SK-N-SH (cell line): ENCODE measurements at regions not wholly inside any gene's neighbourhood (a gene's known extent, or its start where the extent isn't known, plus 50 kb on each side); places are given as distances from the start of the nearest gene placed in this dataset.

ENCODE experiments used
- CTCF ChIA-PET: fragments of 300-600, 350-600 bp; formaldehyde crosslinking; extraction: SDS; loops from one replicate; lab custom pipeline; 2021; lab: Yijun Ruan, JAX
- POLR2A ChIA-PET: fragments of 350-600 bp; sonication (Branson Sonifier 250); formaldehyde crosslinking; extraction: SDS; loops from one replicate; lab custom pipeline; 2020; ENCODE audit warnings: antibody characterized with exemption, inconsistent platforms; lab: Yijun Ruan, JAX
- DNase-seq: peaks from one replicate; pipeline ENCODE4 v3.0.0; 2012
- H2AFZ ChIP-seq: fragments of 200-600 bp; sonication (generic); 2 replicates; pipeline ENCODE4 v1.8.1; 2016; ENCODE audit warnings: antibody characterized with exemption, mild to moderate bottlenecking, low read depth
- H3F3A ChIP-seq: fragments of 200-600 bp; sonication (generic); replicated peaks from 2 replicates; pipeline ENCODE3; 2016; ENCODE audit warnings: antibody characterized with exemption, mild to moderate bottlenecking; ENCODE audit not compliant: insufficient read depth
- H3K27ac ChIP-seq, 2 experiments: fragments of 200-500 bp in 1 of 2; fragments of 200-600 bp in 1 of 2; sonication (Bioruptor generic) in 1 of 2; sonication (generic), shearing (Covaris generic) in 1 of 2; 2 replicates each; pipeline versions ENCODE4 v1.5.1 to v1.6.1; 2014 to 2016; ENCODE audit warnings: low read depth in 2 of 2, inconsistent platforms in 1 of 2, low read length in 1 of 2, mild to moderate bottlenecking in 1 of 2, mixed read lengths in 1 of 2
- H3K27me3 ChIP-seq: fragments of 200-600 bp; sonication (generic), shearing (Covaris generic); 2 replicates; pipeline ENCODE4 v1.6.1; 2016; ENCODE audit warnings: mixed run types; ENCODE audit not compliant: insufficient read depth
- H3K36me3 ChIP-seq, 2 experiments: fragments of 200-500 bp in 1 of 2; fragments of 200-600 bp in 1 of 2; sonication (Bioruptor generic) in 1 of 2; sonication (generic) in 1 of 2; replicated peaks in 1 of 2; 2 replicates each; pipeline versions ENCODE3 to v1.5.1; 2014 to 2016; ENCODE audit warnings: low read length in 1 of 2, mild to moderate bottlenecking in 1 of 2; ENCODE audit not compliant: insufficient read depth in 2 of 2, control insufficient read depth in 1 of 2
- H3K4me1 ChIP-seq, 2 experiments: fragments of 200-500 bp in 1 of 2; fragments of 200-600 bp in 1 of 2; sonication (Bioruptor generic) in 1 of 2; sonication (generic), shearing (Covaris generic) in 1 of 2; 2 replicates each; pipeline versions ENCODE4 v1.5.1 to v1.6.1; 2014 to 2016; ENCODE audit warnings: low read depth in 1 of 2, low read length in 1 of 2, mixed run types in 1 of 2; ENCODE audit not compliant: insufficient read depth in 2 of 2, control insufficient read depth in 1 of 2
- H3K4me2 ChIP-seq: fragments of 200-600 bp; sonication (generic), shearing (Covaris generic); 2 replicates; pipeline ENCODE4 v1.6.1; 2017; ENCODE audit warnings: mixed run types
- H3K4me3 ChIP-seq, 2 experiments: fragments of 200-500 bp in 1 of 2; fragments of 200-600 bp in 1 of 2; sonication (Bioruptor generic) in 1 of 2; sonication (generic), shearing (Covaris generic) in 1 of 2; 2 replicates each; pipeline versions ENCODE4 v1.5.1 to v1.8.1; 2014 to 2016; ENCODE audit warnings: low read depth in 2 of 2, inconsistent platforms in 1 of 2, low read length in 1 of 2, mild to moderate bottlenecking in 1 of 2, mixed read lengths in 1 of 2, moderate library complexity in 1 of 2
- H3K79me2 ChIP-seq: fragments of 200-600 bp; sonication (generic); 2 replicates; pipeline ENCODE4 v1.8.1; 2017; ENCODE audit warnings: mild to moderate bottlenecking; ENCODE audit not compliant: insufficient read depth
- H3K9ac ChIP-seq: fragments of 200-600 bp; sonication (generic); 2 replicates; pipeline ENCODE4 v1.6.1; 2017; ENCODE audit warnings: mixed run types
- H3K9me2 ChIP-seq: fragments of 200-600 bp; sonication (generic); 2 replicates; pipeline ENCODE4 v1.6.1; 2017; ENCODE audit warnings: mixed run types
- H3K9me3 ChIP-seq: fragments of 200-600 bp; sonication (generic); 2 replicates; pipeline ENCODE4 v1.6.1; 2017; ENCODE audit warnings: mixed run types, mild to moderate bottlenecking, moderate library complexity
- H4K20me1 ChIP-seq: fragments of 200-600 bp; sonication (generic); 2 replicates; pipeline ENCODE4 v1.6.1; 2017; ENCODE audit warnings: mild to moderate bottlenecking, mixed run types; ENCODE audit not compliant: insufficient read depth
- CHD2 ChIP-seq: fragments of 150-350 bp; IDR thresholded peaks from 2 replicates; pipeline ENCODE4 v1.6.1; 2018; ENCODE audit warnings: low read length; ENCODE audit not compliant: partially characterized antibody
- FOSL2 ChIP-seq: IDR thresholded peaks from 2 replicates; pipeline ENCODE4 v1.4.0; 2012; ENCODE audit warnings: low read depth, mild to moderate bottlenecking, moderate library complexity, borderline replicate concordance
- FOXJ3 ChIP-seq: sonication (generic); formaldehyde crosslinking; IDR thresholded peaks from 2 replicates; pipeline ENCODE4 v1.5.1; 2020; ENCODE audit warnings: mild to moderate bottlenecking, missing genetic modification reagents
- JUND ChIP-seq: IDR thresholded peaks from 2 replicates; pipeline ENCODE4 v1.4.0; 2012
- MEF2A ChIP-seq: IDR thresholded peaks from 2 replicates; pipeline ENCODE4 v1.4.0; 2012; ENCODE audit warnings: low read depth, borderline replicate concordance
- MXI1 ChIP-seq: IDR thresholded peaks from 2 replicates; pipeline ENCODE4 v1.6.1; 2012; ENCODE audit warnings: mild to moderate bottlenecking, low read depth, low read length, improper control_type of control experiment
- RFX5 ChIP-seq: IDR thresholded peaks from 2 replicates; pipeline ENCODE4 v1.6.1; 2012; ENCODE audit warnings: mild to moderate bottlenecking, improper control_type of control experiment, low read length
- RXRA ChIP-seq: IDR thresholded peaks from 2 replicates; pipeline ENCODE4 v1.4.0; 2012; ENCODE audit warnings: low read depth, mild to moderate bottlenecking, borderline replicate concordance
- SIN3A ChIP-seq: IDR thresholded peaks from 2 replicates; pipeline ENCODE4 v1.6.1; 2012; ENCODE audit warnings: low read depth, mild to moderate bottlenecking, low read length, moderate library complexity, borderline replicate concordance
- TCF12 ChIP-seq: IDR thresholded peaks from 2 replicates; pipeline ENCODE4 v1.4.0; 2012
- TEAD4 ChIP-seq: IDR thresholded peaks from 2 replicates; pipeline ENCODE4 v1.4.0; 2012; ENCODE audit warnings: mild to moderate bottlenecking, borderline replicate concordance; ENCODE audit not compliant: insufficient read depth
- YY1 ChIP-seq: IDR thresholded peaks from 2 replicates; pipeline ENCODE4 v1.4.0; 2012; ENCODE audit warnings: low read depth, mild to moderate bottlenecking
- WGBS: methylation state at CpG from one replicate; pipeline ENCODE4 v1.1.6; 2017; ENCODE audit warnings: low lambda C conversion rate; 5-methylcytosine and 5-hydroxymethylcytosine counted together
- TF ChIP-seq, protein P1 (sequence below): IDR thresholded peaks from 2 replicates; pipeline ENCODE4 v1.6.1; 2012; ENCODE audit warnings: mild to moderate bottlenecking, low read depth, low read length, moderate library complexity
- TF ChIP-seq, protein P2 (sequence below): IDR thresholded peaks from 2 replicates; pipeline ENCODE4 v1.4.0; 2012; ENCODE audit warnings: low read depth, borderline replicate concordance
- TF ChIP-seq, protein P3 (sequence below): IDR thresholded peaks from 2 replicates; pipeline ENCODE4 v1.4.0; 2012; ENCODE audit warnings: low read depth, borderline replicate concordance

DNA sequence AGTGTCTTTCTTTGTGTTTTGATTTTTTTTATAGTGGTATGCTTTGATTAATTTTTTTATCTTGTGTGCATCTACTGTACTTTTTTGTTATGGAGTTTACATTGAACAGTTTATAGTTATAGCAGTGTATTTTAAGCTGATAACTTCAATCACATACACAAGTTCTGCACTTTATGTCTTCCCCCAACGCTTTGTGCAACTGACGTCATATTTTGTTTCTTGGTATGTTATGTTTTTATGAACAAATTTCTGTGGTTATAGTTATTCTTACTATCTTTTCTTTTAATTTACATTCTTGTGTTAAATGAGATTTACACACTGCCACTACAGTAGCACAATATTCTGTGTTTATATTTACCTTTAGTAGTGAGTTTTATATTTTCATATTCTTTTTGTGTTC is 197.1 kb downstream of the SNAPC1 start:
- no peak for TF ChIP-seq SIN3A
- no peak for TF ChIP-seq TEAD4
- TF ChIP-seq TCF12 = no peak
- no peak for TF ChIP-seq RXRA
- TF ChIP-seq MXI1 = no peak
- no peak for TF ChIP-seq CHD2
- TF ChIP-seq, protein P1, sequence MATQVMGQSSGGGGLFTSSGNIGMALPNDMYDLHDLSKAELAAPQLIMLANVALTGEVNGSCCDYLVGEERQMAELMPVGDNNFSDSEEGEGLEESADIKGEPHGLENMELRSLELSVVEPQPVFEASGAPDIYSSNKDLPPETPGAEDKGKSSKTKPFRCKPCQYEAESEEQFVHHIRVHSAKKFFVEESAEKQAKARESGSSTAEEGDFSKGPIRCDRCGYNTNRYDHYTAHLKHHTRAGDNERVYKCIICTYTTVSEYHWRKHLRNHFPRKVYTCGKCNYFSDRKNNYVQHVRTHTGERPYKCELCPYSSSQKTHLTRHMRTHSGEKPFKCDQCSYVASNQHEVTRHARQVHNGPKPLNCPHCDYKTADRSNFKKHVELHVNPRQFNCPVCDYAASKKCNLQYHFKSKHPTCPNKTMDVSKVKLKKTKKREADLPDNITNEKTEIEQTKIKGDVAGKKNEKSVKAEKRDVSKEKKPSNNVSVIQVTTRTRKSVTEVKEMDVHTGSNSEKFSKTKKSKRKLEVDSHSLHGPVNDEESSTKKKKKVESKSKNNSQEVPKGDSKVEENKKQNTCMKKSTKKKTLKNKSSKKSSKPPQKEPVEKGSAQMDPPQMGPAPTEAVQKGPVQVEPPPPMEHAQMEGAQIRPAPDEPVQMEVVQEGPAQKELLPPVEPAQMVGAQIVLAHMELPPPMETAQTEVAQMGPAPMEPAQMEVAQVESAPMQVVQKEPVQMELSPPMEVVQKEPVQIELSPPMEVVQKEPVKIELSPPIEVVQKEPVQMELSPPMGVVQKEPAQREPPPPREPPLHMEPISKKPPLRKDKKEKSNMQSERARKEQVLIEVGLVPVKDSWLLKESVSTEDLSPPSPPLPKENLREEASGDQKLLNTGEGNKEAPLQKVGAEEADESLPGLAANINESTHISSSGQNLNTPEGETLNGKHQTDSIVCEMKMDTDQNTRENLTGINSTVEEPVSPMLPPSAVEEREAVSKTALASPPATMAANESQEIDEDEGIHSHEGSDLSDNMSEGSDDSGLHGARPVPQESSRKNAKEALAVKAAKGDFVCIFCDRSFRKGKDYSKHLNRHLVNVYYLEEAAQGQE = no peak
- TF ChIP-seq, protein P2, sequence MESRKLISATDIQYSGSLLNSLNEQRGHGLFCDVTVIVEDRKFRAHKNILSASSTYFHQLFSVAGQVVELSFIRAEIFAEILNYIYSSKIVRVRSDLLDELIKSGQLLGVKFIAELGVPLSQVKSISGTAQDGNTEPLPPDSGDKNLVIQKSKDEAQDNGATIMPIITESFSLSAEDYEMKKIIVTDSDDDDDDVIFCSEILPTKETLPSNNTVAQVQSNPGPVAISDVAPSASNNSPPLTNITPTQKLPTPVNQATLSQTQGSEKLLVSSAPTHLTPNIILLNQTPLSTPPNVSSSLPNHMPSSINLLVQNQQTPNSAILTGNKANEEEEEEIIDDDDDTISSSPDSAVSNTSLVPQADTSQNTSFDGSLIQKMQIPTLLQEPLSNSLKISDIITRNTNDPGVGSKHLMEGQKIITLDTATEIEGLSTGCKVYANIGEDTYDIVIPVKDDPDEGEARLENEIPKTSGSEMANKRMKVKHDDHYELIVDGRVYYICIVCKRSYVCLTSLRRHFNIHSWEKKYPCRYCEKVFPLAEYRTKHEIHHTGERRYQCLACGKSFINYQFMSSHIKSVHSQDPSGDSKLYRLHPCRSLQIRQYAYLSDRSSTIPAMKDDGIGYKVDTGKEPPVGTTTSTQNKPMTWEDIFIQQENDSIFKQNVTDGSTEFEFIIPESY = no peak
- TF ChIP-seq, protein P3, sequence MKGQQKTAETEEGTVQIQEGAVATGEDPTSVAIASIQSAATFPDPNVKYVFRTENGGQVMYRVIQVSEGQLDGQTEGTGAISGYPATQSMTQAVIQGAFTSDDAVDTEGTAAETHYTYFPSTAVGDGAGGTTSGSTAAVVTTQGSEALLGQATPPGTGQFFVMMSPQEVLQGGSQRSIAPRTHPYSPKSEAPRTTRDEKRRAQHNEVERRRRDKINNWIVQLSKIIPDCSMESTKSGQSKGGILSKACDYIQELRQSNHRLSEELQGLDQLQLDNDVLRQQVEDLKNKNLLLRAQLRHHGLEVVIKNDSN = no peak
- TF ChIP-seq JUND = no peak
- TF ChIP-seq MEF2A = no peak
- TF ChIP-seq RFX5 = no peak
- no peak for TF ChIP-seq FOSL2
- no peak for TF ChIP-seq FOXJ3
- TF ChIP-seq YY1 = no peak
- TF ChIP-seq, all 33 proteins: peak for 0
- H3K4me1 ChIP-seq = no peaks in the 10 kb centered on the region
- no peaks in the 10 kb centered on the region for H3K79me2 ChIP-seq
- H3K9me2 ChIP-seq = no peaks in the 10 kb centered on the region
- H3K9ac ChIP-seq = no peak overlapping the region
- ChIA-PET CTCF (no interaction called here), POLR2A (no interaction called here)
- H2AFZ ChIP-seq = no peak overlapping the region
- H3K4me3 ChIP-seq = no peak overlapping the region
- no peak overlapping the region for H3K4me2 ChIP-seq
- WGBS = 63% methylated on average over 2 of the region's 2 CpGs
- H3K36me3 ChIP-seq = no peaks in the 10 kb centered on the region
- H3K27ac ChIP-seq = no peak overlapping the region
- DNase-seq = no peak
- H3K27me3 ChIP-seq = no peaks in the 10 kb centered on the region
- H3K9me3 ChIP-seq = peaks cover 10% of the 10 kb centered on the region; the same call in 1 of the 2 replicates
- no peaks in the 10 kb centered on the region for H4K20me1 ChIP-seq
- H3F3A ChIP-seq = no peaks in the 10 kb centered on the region
